HCT116 (cell line): ENCODE measurements at regions not wholly inside any gene's neighbourhood (a gene's known extent, or its start where the extent isn't known, plus 50 kb on each side); places are given as distances from the start of the nearest gene placed in this dataset.

Experiments used
- ATAC-seq: fragments of 200-7000 bp; cut with Tn5 transposase; 2 replicates; pipeline ENCODE4 v1.9.1; 2020; ENCODE audit warnings: mild to moderate bottlenecking, moderate library complexity
- BruUV-seq: library from RNA; stranded (reverse); fragments of 400-500 nt; replicated peaks from 2 replicates; lab custom pipeline; 2021; lab: Mats Ljungman, UMichigan
- CTCF ChIA-PET: fragments of 300-600 bp; sonication (Branson Sonifier 250); formaldehyde crosslinking; loops from one replicate; lab custom pipeline; 2021; ENCODE audit warnings: antibody characterized with exemption; lab: Charles Lee
- POLR2A ChIA-PET: fragments of 300-600, 350-600 bp; sonication (Branson Sonifier 250); formaldehyde crosslinking; loops from one replicate; lab custom pipeline; 2021; ENCODE audit warnings: antibody characterized with exemption; lab: Charles Lee
- RAD21 ChIA-PET, 2 experiments: fragments of 300-600 bp; sonication (Branson Sonifier 250); formaldehyde crosslinking; loops; one replicate each; lab custom pipeline; 2023; ENCODE audit warnings: low total read pairs in 2 of 2; ENCODE audit not compliant: uncharacterized antibody in 2 of 2, unreplicated experiment in 2 of 2, low non-redundant PET in 1 of 2; lab: Charles Lee
- DNase-seq: peaks from one replicate; pipeline ENCODE4 v3.0.0-alpha.2; 2010; ENCODE audit warnings: low read depth, low spot score
- H2AFZ ChIP-seq: fragments of 200-600 bp; shearing (Covaris generic), sonication (generic); 2 replicates; pipeline ENCODE4 v1.6.1; 2017; ENCODE audit warnings: low read depth, mixed run types, mixed read lengths, antibody characterized with exemption, low read length; ENCODE audit not compliant: poor library complexity, severe bottlenecking
- H3K27ac ChIP-seq: 2 replicates; pipeline ENCODE4 v1.5.1; 2012; ENCODE audit warnings: low read depth, low read length
- H3K27me3 ChIP-seq: fragments of 200-600 bp; sonication (generic); 2 replicates; pipeline ENCODE4 v1.6.1; 2016; ENCODE audit warnings: mixed run types, low read length, mixed read lengths; ENCODE audit not compliant: insufficient read depth
- H3K36me3 ChIP-seq, 2 experiments: fragments of 200-500 bp in 1 of 2; fragments of 200-600 bp in 1 of 2; sonication (Bioruptor generic) in 1 of 2; sonication (generic) in 1 of 2; 2 replicates each; pipeline versions ENCODE4 v1.5.1 to v1.6.1; 2014 to 2016; ENCODE audit warnings: low read length in 2 of 2, inconsistent platforms in 1 of 2, mixed read lengths in 1 of 2, mixed run types in 1 of 2; ENCODE audit not compliant: insufficient read depth in 2 of 2, control insufficient read depth in 1 of 2
- H3K4me1 ChIP-seq, 2 experiments: fragments of 200-600 bp in 1 of 2; sonication (generic) in 1 of 2; 2 replicates each; pipeline versions ENCODE4 v1.5.1 to v1.6.1; 2012 to 2017; ENCODE audit warnings: low read length in 2 of 2, inconsistent platforms in 1 of 2, mild to moderate bottlenecking in 1 of 2, mixed read lengths in 1 of 2, mixed run types in 1 of 2, moderate library complexity in 1 of 2; ENCODE audit not compliant: insufficient read depth in 2 of 2, control insufficient read depth in 1 of 2
- H3K4me2 ChIP-seq: fragments of 200-600 bp; sonication (generic); 2 replicates; pipeline ENCODE4 v1.6.1; 2017; ENCODE audit warnings: mixed run types, low read length, mixed read lengths
- H3K4me3 ChIP-seq, 2 experiments: fragments of 200-600 bp in 1 of 2; sonication (generic) in 1 of 2; replicated peaks in 1 of 2; 2 replicates each; pipeline ENCODE4 v1.5.1; 2011 to 2016; ENCODE audit warnings: low read length in 2 of 2, control low read depth in 1 of 2, low read depth in 1 of 2, mild to moderate bottlenecking in 1 of 2, mixed read lengths in 1 of 2, mixed run types in 1 of 2
- H3K79me2 ChIP-seq: fragments of 200-600 bp; sonication (generic); 2 replicates; pipeline ENCODE4 v1.6.1; 2017; ENCODE audit warnings: mild to moderate bottlenecking, mixed run types, low read length, moderate library complexity, mixed read lengths; ENCODE audit not compliant: insufficient read depth
- H3K9ac ChIP-seq: fragments of 200-600 bp; sonication (generic); 2 replicates; pipeline ENCODE4 v1.6.1; 2016; ENCODE audit warnings: low read length, mixed read lengths
- H3K9me2 ChIP-seq: fragments of 200-600 bp; sonication (generic), shearing (Covaris generic); 2 replicates; pipeline ENCODE4 v1.6.1; 2017; ENCODE audit warnings: mixed run types, mild to moderate bottlenecking, moderate library complexity; ENCODE audit not compliant: insufficient read depth
- H3K9me3 ChIP-seq, 2 experiments: fragments of 200-500 bp in 1 of 2; fragments of 200-600 bp in 1 of 2; sonication (Bioruptor generic) in 1 of 2; sonication (generic) in 1 of 2; 2 replicates each; pipeline ENCODE4 v1.6.1; 2014 to 2017; ENCODE audit warnings: low read length in 2 of 2, mixed read lengths in 2 of 2, inconsistent platforms in 1 of 2, low read depth in 1 of 2, mild to moderate bottlenecking in 1 of 2, mixed run types in 1 of 2, moderate library complexity in 1 of 2; ENCODE audit not compliant: control insufficient read depth in 1 of 2, insufficient read depth in 1 of 2
- H4K20me1 ChIP-seq: fragments of 200-600 bp; sonication (generic), shearing (Covaris generic); 2 replicates; pipeline ENCODE4 v1.6.1; 2017; ENCODE audit warnings: mixed run types, mild to moderate bottlenecking, moderate library complexity; ENCODE audit not compliant: insufficient read depth
- ATF3 ChIP-seq: IDR thresholded peaks from 2 replicates; pipeline ENCODE4 v1.6.1; 2012
- CBX3 ChIP-seq: IDR thresholded peaks from 2 replicates; pipeline ENCODE4 v1.6.1; 2012; ENCODE audit warnings: low read depth
- CTCF ChIP-seq, 3 experiments: fragments of 200-600 bp in 1 of 3; sonication (generic) in 1 of 3; IDR thresholded peaks in 2 of 3; conservative IDR thresholded peaks in 1 of 3; 2 replicates each; pipeline ENCODE4 v1.5.1; 2012 to 2017; ENCODE audit warnings: low read depth in 2 of 3, low read length in 2 of 3, antibody characterized with exemption in 1 of 3, borderline replicate concordance in 1 of 3, control low read depth in 1 of 3, mild to moderate bottlenecking in 1 of 3, mixed read lengths in 1 of 3, mixed run types in 1 of 3, moderate library complexity in 1 of 3; ENCODE audit not compliant: insufficient read depth in 1 of 3
- EGR1 ChIP-seq: IDR thresholded peaks from 2 replicates; pipeline ENCODE4 v1.6.1; 2012; ENCODE audit warnings: low read depth
- ELF1 ChIP-seq: IDR thresholded peaks from 2 replicates; pipeline ENCODE4 v1.6.1; 2012; ENCODE audit warnings: low read depth, borderline replicate concordance
- EZH2 ChIP-seq: fragments of 200-600 bp; sonication (generic); IDR thresholded peaks from 2 replicates; pipeline ENCODE4 v1.6.1; 2017; ENCODE audit warnings: antibody characterized with exemption, mixed run types
- EZH2phosphoT487 ChIP-seq: fragments of 200-600 bp; IDR thresholded peaks from 2 replicates; pipeline ENCODE4 v1.6.1; 2018; ENCODE audit warnings: antibody characterized with exemption, borderline replicate concordance
- JUND ChIP-seq: IDR thresholded peaks from 2 replicates; pipeline ENCODE4 v1.6.1; 2012
- POLR2A ChIP-seq: IDR thresholded peaks from 2 replicates; pipeline ENCODE4 v1.7.0; 2011; ENCODE audit warnings: borderline replicate concordance; ENCODE audit not compliant: insufficient read depth, insufficient read length; ENCODE audit errors: extremely low read depth
- POLR2AphosphoS5 ChIP-seq: IDR thresholded peaks from 2 replicates; pipeline ENCODE4 v1.6.1; 2011; ENCODE audit warnings: mild to moderate bottlenecking, low read depth, low read length, moderate library complexity
- RAD21 ChIP-seq: IDR thresholded peaks from 2 replicates; pipeline ENCODE4 v1.6.1; 2012; ENCODE audit warnings: low read depth, mild to moderate bottlenecking
- REST ChIP-seq: IDR thresholded peaks from 2 replicates; pipeline ENCODE4 v1.6.1; 2012; ENCODE audit warnings: low read depth
- SP1 ChIP-seq: IDR thresholded peaks from 2 replicates; pipeline ENCODE4 v1.6.1; 2012; ENCODE audit warnings: low read depth
- SRF ChIP-seq: IDR thresholded peaks from 2 replicates; pipeline ENCODE4 v1.6.1; 2012; ENCODE audit warnings: low read depth
- TCF7L2 ChIP-seq: IDR thresholded peaks from 2 replicates; pipeline ENCODE4 v1.7.0; 2011; ENCODE audit warnings: borderline replicate concordance, inconsistent platforms; ENCODE audit not compliant: insufficient read depth, insufficient read length; ENCODE audit errors: extremely low read depth
- YY1 ChIP-seq: IDR thresholded peaks from 2 replicates; pipeline ENCODE4 v1.6.1; 2011; ENCODE audit warnings: low read length, low read depth, moderate library complexity, mild to moderate bottlenecking; ENCODE audit not compliant: insufficient replicate concordance; ENCODE audit errors: extremely low read depth
- ZBTB33 ChIP-seq: IDR thresholded peaks from 2 replicates; pipeline ENCODE4 v1.6.1; 2011; ENCODE audit warnings: mild to moderate bottlenecking, low read length, moderate library complexity; ENCODE audit not compliant: insufficient replicate concordance; ENCODE audit errors: extremely low read depth
- ZFX ChIP-seq: fragments of 450-650 bp; IDR thresholded peaks from 2 replicates; pipeline ENCODE4 v1.6.1; 2017
- ZNF274 ChIP-seq: fragments of 200-500 bp; sonication (Bioruptor generic); IDR thresholded peaks from 2 replicates; pipeline ENCODE4 v1.6.1; 2014; ENCODE audit warnings: mild to moderate bottlenecking, low read depth, low read length, inconsistent platforms
- intact Hi-C: fragments of 100-400 bp; cut with micrococcal nuclease; formaldehyde crosslinking; loops from 2 replicates; pipeline ENCODE4 v1.10.0; 2022

- no peak for TF ChIP-seq REST
- no peak for TF ChIP-seq TCF7L2
- no peak for TF ChIP-seq RAD21
- no peak for TF ChIP-seq ZNF274
- no peak for TF ChIP-seq POLR2AphosphoS5
- TF ChIP-seq CBX3, result no peak
- no peak for TF ChIP-seq SRF
- TF ChIP-seq EZH2, result no peak
- TF ChIP-seq, all 23 proteins: peak for 0
Observed at GRCh38 chr19:27846944-27847343, 1366.0 kb downstream of the UQCRFS1 start (continued).

DNA sequence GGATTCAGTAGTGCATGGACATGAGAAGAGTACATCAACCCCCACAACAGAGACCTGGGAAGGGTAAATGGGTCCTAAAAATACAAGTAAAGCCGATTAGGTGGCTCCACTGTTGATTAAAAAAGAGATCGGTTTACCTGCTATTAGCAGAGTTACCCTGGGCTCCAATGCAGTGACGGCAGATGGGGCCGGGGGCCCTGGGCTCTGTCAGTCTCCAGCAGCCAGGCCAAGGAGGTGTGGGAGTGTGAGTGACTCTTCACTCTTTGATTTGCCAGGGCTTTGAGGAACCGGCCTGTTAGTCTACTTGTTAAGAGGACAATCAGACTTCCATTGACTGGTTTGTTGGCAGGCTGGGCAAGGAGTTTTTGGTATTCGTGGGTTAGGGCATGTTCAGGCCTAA lies 1368.7 kb downstream of the UQCRFS1 start:
- Histone ChIP-seq H3K36me3 (no peaks in the 10 kb centered on the region), H3K79me2 (no peaks in the 10 kb centered on the region), H3K4me1 (no peaks in the 10 kb centered on the region), H3K4me3 (no peak overlapping the region), H3K27ac (no peak overlapping the region), H4K20me1 (no peaks in the 10 kb centered on the region), H3K9ac (no peak overlapping the region), H3K9me2 (no peaks in the 10 kb centered on the region), H3K27me3 (no peaks in the 10 kb centered on the region), H2AFZ (no peak overlapping the region), H3K4me2 (no peak overlapping the region), H3K9me3 (no peaks in the 10 kb centered on the region)
- intact Hi-C loops, result no loop called here
- BruUV-seq, result no TSS peak
- DNase-seq, result no peak
- POLR2A ChIA-PET, result no interaction called here
- RAD21 ChIA-PET, result no interaction called here
- ATAC-seq, result no peak
- CTCF ChIA-PET, result no interaction called here
- TF ChIP-seq RAD21, result no peak
- TF ChIP-seq ZFX, result no peak
- TF ChIP-seq ELF1, result no peak
- no peak for TF ChIP-seq EZH2phosphoT487
- no peak for TF ChIP-seq ZBTB33
- TF ChIP-seq JUND, result no peak
- no peak for TF ChIP-seq POLR2A
- no peak for TF ChIP-seq YY1
- no peak for TF ChIP-seq ATF3
- TF ChIP-seq POLR2AphosphoS5, result no peak
- TF ChIP-seq CBX3, result no peak
- TF ChIP-seq ZNF274, result no peak
- TF ChIP-seq TCF7L2, result no peak
- TF ChIP-seq CTCF (IDR thresholded peaks at IDR 0.05 in 2 of 3, conservative IDR thresholded peaks at IDR 0.05 in 1 of 3; ENCODE audit: borderline replicate concordance in 1 of 3, insufficient read depth in 1 of 3, low read depth in 2 of 3, low read length in 2 of 3), result no peak
- TF ChIP-seq SP1, result no peak
- no peak for TF ChIP-seq EGR1
